ENCODE measurements at regions not wholly inside any gene's neighbourhood (a gene's known extent, or its start where the extent isn't known, plus 50 kb on each side); places are given as distances from the start of the nearest gene placed in this dataset.

DNA sequence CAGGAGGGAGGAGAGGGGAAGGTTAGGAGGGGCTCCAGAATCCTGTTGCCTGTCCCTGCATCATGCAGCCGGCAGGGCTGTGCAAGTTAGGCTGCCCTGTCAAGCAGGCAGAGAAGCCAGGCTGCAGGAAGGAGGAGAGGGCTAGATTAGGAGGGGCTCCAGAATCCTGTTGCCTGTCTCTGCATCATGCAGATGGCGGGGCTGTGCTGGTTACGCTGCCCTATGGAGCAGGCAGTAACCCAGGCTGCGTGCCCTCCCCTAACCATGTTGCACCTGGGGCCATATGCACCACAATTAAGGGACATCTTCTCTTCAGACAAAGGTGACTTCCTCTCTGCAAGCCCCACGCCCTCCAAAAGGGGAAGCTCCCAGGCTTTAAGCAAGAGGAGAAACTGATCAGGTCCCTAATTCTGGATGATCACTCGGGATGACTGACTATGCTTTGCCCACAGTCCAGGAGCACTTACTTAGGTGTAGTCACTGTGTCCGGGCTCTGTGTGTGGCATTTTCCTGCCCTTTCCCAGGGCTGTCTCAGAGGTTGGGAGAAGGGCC, 457.4 kb downstream of the SETD4 start:
- Histone ChIP-seq H3K36me3 (replicated peaks in 1 of 2) (no peaks in the 10 kb centered on the region), H3K27me3 (no peaks in the 10 kb centered on the region), H3K9me3 (replicated peaks in 1 of 3) (no peaks in the 10 kb centered on the region), H3K27ac (no peak overlapping the region), H3K4me1 (replicated peaks in 1 of 2) (no peaks in the 10 kb centered on the region), H3K4me3 (no peak overlapping the region)
- no peak for DNase-seq
- 61 to 71% (median 67%) methylated on average over 4 to 7 of the region's 7 CpGs for WGBS, 4 donors
- TF ChIP-seq POLR2A (IDR thresholded peaks at IDR 0.05) (no peak), CTCF (IDR thresholded peaks at IDR 0.05) (no peak)
- intact Hi-C loops (cut with DNase I): no loop called here

- no peak overlapping the region for H3K4me3 ChIP-seq
- TF ChIP-seq CTCF (IDR thresholded peaks at IDR 0.05) (no peak), POLR2A (IDR thresholded peaks at IDR 0.05) (no peak)
- no peak for DNase-seq
- intact Hi-C loops (cut with DNase I): no loop called here
- no peaks in the 10 kb centered on the region for H3K27me3 ChIP-seq
- WGBS, 4 donors: 80 to 92% (median 85%) methylated on average over 4 of the region's 4 CpGs
- no peaks in the 10 kb centered on the region for H3K9me3 ChIP-seq (replicated peaks in 1 of 3)
- H3K4me1 ChIP-seq (replicated peaks in 1 of 2): no peaks in the 10 kb centered on the region
- no peak overlapping the region for H3K27ac ChIP-seq
- H3K36me3 ChIP-seq (replicated peaks in 1 of 2): no peaks in the 10 kb centered on the region
Measured at GRCh38 chr21:35601211-35601610, 459.1 kb downstream of the SETD4 start.

- intact Hi-C loops (cut with DNase I): no loop called here
- DNase-seq: peak in 5 of 7 donors; percentile 24 to 60 (median 37)
- Histone ChIP-seq H3K4me3 (no peak overlapping the region), H3K36me3 (replicated peaks in 1 of 2) (no peaks in the 10 kb centered on the region), H3K27me3 (no peaks in the 10 kb centered on the region), H3K9me3 (replicated peaks in 1 of 3) (no peaks in the 10 kb centered on the region), H3K27ac (no peak overlapping the region), H3K4me1 (replicated peaks in 1 of 2) (no peaks in the 10 kb centered on the region)
- 49 to 60% (median 54%) methylated on average over 8 of the region's 8 CpGs for WGBS, 4 donors
- TF ChIP-seq POLR2A (IDR thresholded peaks at IDR 0.05) (no peak), CTCF (IDR thresholded peaks at IDR 0.05) (no peak)
Measured at GRCh38 chr21:35599164-35599563, 461.2 kb downstream of the SETD4 start.

DNA sequence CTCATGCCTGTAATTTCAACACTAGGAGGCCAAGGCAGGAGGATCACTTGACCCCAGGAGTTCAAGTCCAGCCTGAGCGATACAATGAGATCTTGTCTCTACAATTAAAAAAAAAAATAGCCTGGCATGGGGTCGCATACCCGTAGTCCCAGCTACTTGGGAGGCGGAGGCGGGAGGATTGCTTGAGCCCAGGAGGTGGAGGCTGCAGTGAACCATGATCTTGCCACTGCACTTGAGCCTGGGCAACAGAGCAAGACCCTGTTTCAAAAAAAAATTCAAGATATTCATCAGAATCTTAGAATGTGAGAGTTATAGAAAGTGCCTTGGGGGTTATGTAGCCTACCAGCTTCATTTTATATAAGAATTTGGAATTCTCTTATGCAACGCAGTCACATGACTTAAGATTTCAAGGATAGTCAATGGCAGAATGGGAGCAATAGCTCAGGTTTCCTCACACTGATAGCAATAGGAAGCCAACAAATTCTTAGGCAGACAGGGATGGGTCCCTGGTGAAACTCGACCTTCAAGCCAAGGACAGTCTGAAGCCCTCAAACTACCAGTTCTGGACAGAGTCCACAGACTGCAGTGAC, 462.5 kb downstream of the SETD4 start:
- no peaks in the 10 kb centered on the region for H3K9me3 ChIP-seq (replicated peaks in 1 of 3)
- 74 to 84% (median 83%) methylated on average over 7 of the region's 7 CpGs for WGBS, 4 donors
- H3K27ac ChIP-seq: peak overlapping the region in 1 of 5 donors; percentile 61
- no peaks in the 10 kb centered on the region for H3K36me3 ChIP-seq (replicated peaks in 1 of 2)
- TF ChIP-seq CTCF (IDR thresholded peaks at IDR 0.05) (no peak), POLR2A (IDR thresholded peaks at IDR 0.05) (no peak)
- H3K27me3 ChIP-seq: no peaks in the 10 kb centered on the region
- H3K4me3 ChIP-seq: no peak overlapping the region
- H3K4me1 ChIP-seq (replicated peaks in 1 of 2): no peaks in the 10 kb centered on the region
- peak in 4 of 7 donors; percentile 10 to 57 (median 24) for DNase-seq
- intact Hi-C loops (cut with DNase I): no loop called here

Data from adrenal gland (tissue), 9 donors.